K562 (cell line): ENCODE measurements at regions not wholly inside any gene's neighbourhood (a gene's known extent, or its start where the extent isn't known, plus 50 kb on each side); places are given as distances from the start of the nearest gene placed in this dataset.

ENCODE experiments used
- ATAC-seq: fragments of 200-7000 bp; cut with Tn5 transposase; 3 replicates; pipeline ENCODE4 v1.9.1; 2020; ENCODE audit warnings: moderate library complexity
- BruUV-seq: library from RNA; stranded (reverse); fragments of 400-500 nt; replicated peaks from 2 replicates; lab custom pipeline; 2021; lab: Mats Ljungman, UMichigan
- CTCF ChIA-PET: fragments of 300-600 bp; formaldehyde crosslinking; extraction: SDS; loops from one replicate; lab custom pipeline; 2021; ENCODE audit warnings: low intra/inter-chr PET ratio; lab: Yijun Ruan, JAX
- POLR2A ChIA-PET: fragments of 300-600, 350-650 bp; sonication (Branson Sonifier 250); formaldehyde crosslinking; extraction: SDS; loops from one replicate; lab custom pipeline; 2021; ENCODE audit warnings: antibody characterized with exemption, inconsistent platforms; lab: Yijun Ruan, JAX
- DNase-seq, 4 experiments: peaks; one replicate each; pipeline versions ENCODE4 v3.0.0 to v3.0.0-alpha.2; 2011 to 2018; ENCODE audit warnings: low spot score in 3 of 4, mixed read lengths in 3 of 4; ENCODE audit errors: extremely low read depth in 1 of 4
- FAIRE-seq: peaks from 2 replicates; lab custom pipeline; 2011; peaks lifted over from hg19 to GRCh38; lab: Jason Lieb, UNC
- H2AFZ ChIP-seq: 2 replicates; pipeline ENCODE4 v1.6.0; 2011; ENCODE audit warnings: low read depth, low read length, control low read depth, inconsistent platforms
- H3K27ac ChIP-seq: fragments of 200-600 bp; 3 replicates; pipeline ENCODE4 v1.8.0; 2011; ENCODE audit warnings: low read depth, mild to moderate bottlenecking, control low read depth, inconsistent platforms, low read length, moderate library complexity, mixed read lengths; ENCODE audit errors: extremely low read depth
- H3K27me3 ChIP-seq, 2 experiments: fragments of 300-600 bp in 1 of 2; 2 replicates in 1 of 2; 3 replicates in 1 of 2; pipeline versions ENCODE4 v1.6.0 to v1.8.0; 2011; ENCODE audit warnings: inconsistent platforms in 2 of 2, low read length in 2 of 2, mild to moderate bottlenecking in 1 of 2, mixed read lengths in 1 of 2, moderate library complexity in 1 of 2; ENCODE audit not compliant: control insufficient read depth in 2 of 2, insufficient read depth in 2 of 2
- H3K36me3 ChIP-seq: fragments of 300-600 bp; 3 replicates; pipeline ENCODE4 v1.8.0; 2011; ENCODE audit warnings: mild to moderate bottlenecking, low read length, inconsistent platforms; ENCODE audit not compliant: control insufficient read depth, insufficient read depth
- H3K4me1 ChIP-seq, 2 experiments: fragments of 200-600 bp in 1 of 2; replicated peaks in 1 of 2; 2 replicates in 1 of 2; 3 replicates in 1 of 2; pipeline versions ENCODE4 v1.5.1 to v1.8.0; 2011; ENCODE audit warnings: inconsistent platforms in 2 of 2, low read length in 2 of 2, mild to moderate bottlenecking in 1 of 2, mixed read lengths in 1 of 2, moderate library complexity in 1 of 2; ENCODE audit not compliant: control insufficient read depth in 2 of 2, insufficient read depth in 2 of 2
- H3K4me2 ChIP-seq: 2 replicates; pipeline ENCODE4 v1.6.1; 2011; ENCODE audit warnings: low read length, control low read depth, inconsistent platforms, mixed read lengths; ENCODE audit not compliant: insufficient read depth
- H3K4me3 ChIP-seq: fragments of 200-600 bp; sonication (generic), shearing (Covaris generic); 2 replicates; pipeline ENCODE4 v1.5.1; 2016; ENCODE audit warnings: control low read depth, inconsistent platforms
- H3K79me2 ChIP-seq: fragments of 200-600 bp; 3 replicates; pipeline ENCODE4 v1.8.0; 2011; ENCODE audit warnings: low read length, inconsistent platforms; ENCODE audit not compliant: control insufficient read depth, insufficient read depth
- H3K9ac ChIP-seq, 2 experiments: 2 replicates each; pipeline versions ENCODE4 v1.6.0 to v1.6.1; 2011; ENCODE audit warnings: low read depth in 2 of 2, low read length in 2 of 2, control low read depth in 1 of 2, inconsistent platforms in 1 of 2, mild to moderate bottlenecking in 1 of 2, mixed read lengths in 1 of 2; ENCODE audit not compliant: insufficient read depth in 1 of 2
- H3K9me1 ChIP-seq: one replicate; pipeline ENCODE4 v1.6.0; 2011; ENCODE audit warnings: inconsistent platforms, mild to moderate bottlenecking, low read length, moderate library complexity; ENCODE audit not compliant: control insufficient read depth, insufficient read depth
- H3K9me3 ChIP-seq: replicated peaks from 2 replicates; pipeline ENCODE4 v1.5.1; 2011; ENCODE audit warnings: low read depth, low read length, inconsistent platforms; ENCODE audit not compliant: control insufficient read depth, insufficient read depth
- H4K20me1 ChIP-seq: replicated peaks from 2 replicates; pipeline ENCODE4 v1.6.1; 2011; ENCODE audit warnings: low read length, inconsistent platforms, mixed read lengths; ENCODE audit not compliant: control insufficient read depth, insufficient read depth
- BMI1 ChIP-seq: fragments of 150-350 bp; IDR thresholded peaks from 2 replicates; pipeline ENCODE4 v1.6.1; 2014; ENCODE audit warnings: low read length
- DEAF1 ChIP-seq: fragments of 450-650 bp; formaldehyde crosslinking; IDR thresholded peaks from 2 replicates; pipeline ENCODE4 v1.4.0; 2020; ENCODE audit warnings: mild to moderate bottlenecking, moderate library complexity
- KLF10 ChIP-seq: fragments of 250-450 bp; sonication (Bioruptor Pico); IDR thresholded peaks from 2 replicates; pipeline ENCODE4 v1.6.1; 2021; ENCODE audit warnings: matching md5 sums
- KLF13 ChIP-seq: fragments of 450-650 bp; IDR thresholded peaks from 2 replicates; pipeline ENCODE4 v1.6.1; 2016; ENCODE audit warnings: missing genetic modification characterization, low read depth, mild to moderate bottlenecking, missing compliant biosample characterization, moderate library complexity, borderline replicate concordance
- NCOA2 ChIP-seq, 2 experiments: fragments of 450-650 bp; IDR thresholded peaks; 2 replicates each; pipeline ENCODE4 v1.6.1; 2018; ENCODE audit warnings: mild to moderate bottlenecking in 2 of 2, moderate library complexity in 1 of 2; ENCODE audit not compliant: partially characterized antibody in 2 of 2
- NFRKB ChIP-seq: fragments of 450-650 bp; IDR thresholded peaks from 2 replicates; pipeline ENCODE4 v1.6.1; 2016; ENCODE audit warnings: low read depth
- NONO ChIP-seq, 2 experiments: fragments of 200-400 bp in 1 of 2; fragments of 450-650 bp in 1 of 2; formaldehyde crosslinking in 1 of 2; IDR thresholded peaks; 2 replicates each; pipeline ENCODE4 v1.6.1; 2017; ENCODE audit warnings: low read depth in 2 of 2, mild to moderate bottlenecking in 2 of 2, moderate library complexity in 2 of 2, low read length in 1 of 2
- TFE3 ChIP-seq: fragments of 450-650 bp; formaldehyde crosslinking; IDR thresholded peaks from 2 replicates; pipeline ENCODE4 v1.4.0; 2020; ENCODE audit warnings: mild to moderate bottlenecking, mixed read lengths
- ZFP30 ChIP-seq: fragments of 250-450 bp; sonication (Bioruptor Pico); IDR thresholded peaks from 2 replicates; pipeline ENCODE4 v1.8.0; 2022; ENCODE audit warnings: moderate library complexity, mild to moderate bottlenecking, inconsistent platforms, borderline replicate concordance
- ZNF133 ChIP-seq: fragments of 250-450 bp; sonication (Bioruptor Pico); IDR thresholded peaks from 2 replicates; pipeline ENCODE4 v1.4.0; 2020; ENCODE audit warnings: mild to moderate bottlenecking
- ZNF165 ChIP-seq: fragments of 250-450 bp; sonication (Bioruptor Pico); IDR thresholded peaks from 2 replicates; pipeline ENCODE4 v1.4.0; 2020; ENCODE audit warnings: borderline replicate concordance
- ZNF644 ChIP-seq: fragments of 200-800 bp; sonication (Bioruptor generic); IDR thresholded peaks from 2 replicates; pipeline ENCODE4 v1.6.1; 2016; ENCODE audit warnings: low read depth, missing genetic modification characterization, missing compliant biosample characterization
- WGBS: fragments of 100-300 bp; shearing (Covaris generic); methylation state at CpG from one replicate; pipeline ENCODE4 v1.1.6; 2016; ENCODE audit warnings: low coverage, mixed read lengths; ENCODE audit not compliant: insufficient coverage; ENCODE audit errors: missing lambda C conversion rate; 5-methylcytosine and 5-hydroxymethylcytosine counted together
- in situ Hi-C: fragments of 300-500 bp; cut with MboI; formaldehyde crosslinking; loops from 4 replicates; pipeline ENCODE4 v1.15.0; 2018; ENCODE audit warnings: inconsistent platforms, mixed read lengths
- intact Hi-C: fragments of 100-400 bp; cut with micrococcal nuclease; formaldehyde crosslinking; loops from 2 replicates; pipeline ENCODE4 v1.14.2; 2022
- TF ChIP-seq, protein P1 (sequence below): sonication (generic); formaldehyde crosslinking; IDR thresholded peaks from 2 replicates; pipeline ENCODE4 v1.8.0; 2022; ENCODE audit warnings: missing genetic modification reagents, mild to moderate bottlenecking, borderline replicate concordance

DNA sequence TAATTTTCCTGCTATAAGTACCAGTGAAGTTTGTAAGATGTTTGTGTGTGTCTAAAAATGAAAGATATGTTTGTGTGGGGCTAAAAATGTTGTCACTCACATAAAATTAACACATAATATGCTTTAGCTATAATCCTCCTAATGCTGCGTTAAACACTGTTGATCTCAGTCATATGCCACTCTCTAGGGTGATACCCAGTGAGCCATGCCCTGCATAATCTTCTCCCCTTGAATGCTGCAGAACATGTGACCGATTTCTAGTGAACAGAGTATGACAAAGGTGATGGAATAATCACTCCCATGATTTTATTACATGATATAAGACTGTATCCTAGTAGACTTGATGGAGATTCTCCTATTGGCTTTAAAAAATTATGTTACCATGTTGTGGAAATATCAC lies 119.1 kb upstream of the EPHA5 start (continued):
- TF ChIP-seq NCOA2 (IDR thresholded peaks at IDR 0.05; ENCODE audit: partially characterized antibody in 2 of 2) (no peak), ZNF644 (no peak)

DNA sequence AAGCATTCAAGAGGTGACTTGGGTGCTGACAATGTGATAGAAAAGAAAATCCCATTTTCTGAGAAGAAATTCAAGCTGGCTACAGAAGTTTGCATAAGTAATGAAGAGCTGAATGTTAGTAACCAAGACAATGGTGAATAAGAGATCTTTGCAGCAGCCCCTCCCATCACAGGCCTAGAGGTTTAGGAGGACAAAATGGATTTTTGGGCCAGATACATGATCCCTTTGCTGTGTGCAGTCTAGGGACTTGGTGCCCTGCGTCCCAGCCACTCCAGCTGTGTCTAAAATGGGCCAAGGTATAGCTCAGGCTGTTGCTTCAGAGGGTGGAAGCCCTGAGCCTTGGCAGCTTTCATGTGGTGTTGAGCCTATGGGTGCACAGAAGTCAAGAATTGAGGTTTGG lies 107.0 kb upstream of the EPHA5 start:
- Histone ChIP-seq H3K4me1 (no peaks in the 10 kb centered on the region), H3K27ac (no peak overlapping the region), H4K20me1 (no peaks in the 10 kb centered on the region), H3K9me3 (no peaks in the 10 kb centered on the region; the same call in 1 of the 2 replicates), H3K4me2 (no peak overlapping the region), H3K9me1 (no peaks in the 10 kb centered on the region), H2AFZ (no peak overlapping the region), H3K36me3 (no peaks in the 10 kb centered on the region), H3K79me2 (no peaks in the 10 kb centered on the region), H3K27me3 (no peaks in the 10 kb centered on the region), H3K9ac (no peak overlapping the region), H3K4me3 (no peak overlapping the region)
- no peak for DNase-seq
- no peak for TF ChIP-seq ZFP30 (CRISPR knock-in tag)
- no peak for TF ChIP-seq KLF13
- TF ChIP-seq ZNF133 (CRISPR knock-in tag): no peak
- no peak for TF ChIP-seq ZNF165
- TF ChIP-seq DEAF1 (CRISPR knock-in tag): no peak
- no peak for TF ChIP-seq BMI1
- TF ChIP-seq, protein P1, sequence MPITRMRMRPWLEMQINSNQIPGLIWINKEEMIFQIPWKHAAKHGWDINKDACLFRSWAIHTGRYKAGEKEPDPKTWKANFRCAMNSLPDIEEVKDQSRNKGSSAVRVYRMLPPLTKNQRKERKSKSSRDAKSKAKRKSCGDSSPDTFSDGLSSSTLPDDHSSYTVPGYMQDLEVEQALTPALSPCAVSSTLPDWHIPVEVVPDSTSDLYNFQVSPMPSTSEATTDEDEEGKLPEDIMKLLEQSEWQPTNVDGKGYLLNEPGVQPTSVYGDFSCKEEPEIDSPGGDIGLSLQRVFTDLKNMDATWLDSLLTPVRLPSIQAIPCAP (CRISPR knock-in tag): no peak
- TF ChIP-seq NFRKB: no peak
- no peak for TF ChIP-seq KLF10 (CRISPR knock-in tag)
- TF ChIP-seq TFE3 (CRISPR knock-in tag): no peak
- TF ChIP-seq NONO (IDR thresholded peaks at IDR 0.05; ENCODE audit: low read depth in 2 of 2, low read length in 1 of 2): no peak
- no TSS peak for BruUV-seq
- in situ Hi-C loops (no loop called here), intact Hi-C loops (no loop called here)
- WGBS: 0% methylated on average over 1 of the region's 1 CpG
- ChIA-PET POLR2A (no interaction called here), CTCF (no interaction called here)
- no peak for ATAC-seq
- FAIRE-seq: no peak
